AG08395 (cell line): ENCODE measurements at regions not wholly inside any gene's neighbourhood (a gene's known extent, or its start where the extent isn't known, plus 50 kb on each side); places are given as distances from the start of the nearest gene placed in this dataset.
"Not testable (repeated sequence)": the region's sequence is repeated elsewhere in the genome, so short reads cannot be mapped to it uniquely, and the experiment has no call there.

ENCODE experiments used
- DNase-seq: peaks from one replicate; pipeline ENCODE4 v3.0.0; 2012; ENCODE audit warnings: mixed read lengths, low spot score

- DNase-seq = not testable (repeated sequence)
Measured at GRCh38 chr3:90206482-90206881, 1099.1 kb downstream of the EPHA3 start.

GRCh38 chr3:90207353-90208097 lies 1100.1 kb downstream of the EPHA3 start:
- DNase-seq = not testable (repeated sequence)

- no peak for DNase-seq
Measured at GRCh38 chr3:90221900-90222299, 1114.5 kb downstream of the EPHA3 start.

- no peak for DNase-seq
Measured at GRCh38 chr3:90241481-90241880, 1134.1 kb downstream of the EPHA3 start.

GRCh38 chr3:90253131-90253530 lies 1145.7 kb downstream of the EPHA3 start:
- no peak for DNase-seq

GRCh38 chr3:90261481-90262433 lies 1154.3 kb downstream of the EPHA3 start:
- DNase-seq = no peak
